Neuron (in vitro differentiated cells): ENCODE measurements at regions not wholly inside any gene's neighbourhood (a gene's known extent, or its start where the extent isn't known, plus 50 kb on each side); places are given as distances from the start of the nearest gene placed in this dataset.

ENCODE experiments used
- H2AFZ ChIP-seq: one replicate; pipeline ENCODE4 v1.6.1; 2013; ENCODE audit warnings: low read depth, mild to moderate bottlenecking, inconsistent platforms, low read length, moderate library complexity
- H3K27me3 ChIP-seq: one replicate; pipeline ENCODE4 v1.6.1; 2013; ENCODE audit warnings: low read length; ENCODE audit not compliant: insufficient read depth
- H3K36me3 ChIP-seq: one replicate; pipeline ENCODE4 v1.6.1; 2013; ENCODE audit warnings: low read length; ENCODE audit not compliant: insufficient read depth
- H3K4me1 ChIP-seq: one replicate; pipeline ENCODE4 v1.6.1; 2013; ENCODE audit warnings: low read length; ENCODE audit not compliant: insufficient read depth
- H3K4me3 ChIP-seq: 2 replicates; pipeline ENCODE4 v1.5.1; 2013; ENCODE audit warnings: mild to moderate bottlenecking, low read length, moderate library complexity
- H3K9me3 ChIP-seq: one replicate; pipeline ENCODE4 v1.6.1; 2013; ENCODE audit warnings: low read length

- no peaks in the 10 kb centered on the region for H3K27me3 ChIP-seq
- no peaks in the 10 kb centered on the region for H3K36me3 ChIP-seq
- no peaks in the 10 kb centered on the region for H3K4me1 ChIP-seq
- no peak overlapping the region for H2AFZ ChIP-seq
- no peaks in the 10 kb centered on the region for H3K9me3 ChIP-seq
- H3K4me3 ChIP-seq = no peak overlapping the region
Observed at GRCh38 chr2:59567151-59567550, 986.3 kb downstream of the BCL11A start.

DNA sequence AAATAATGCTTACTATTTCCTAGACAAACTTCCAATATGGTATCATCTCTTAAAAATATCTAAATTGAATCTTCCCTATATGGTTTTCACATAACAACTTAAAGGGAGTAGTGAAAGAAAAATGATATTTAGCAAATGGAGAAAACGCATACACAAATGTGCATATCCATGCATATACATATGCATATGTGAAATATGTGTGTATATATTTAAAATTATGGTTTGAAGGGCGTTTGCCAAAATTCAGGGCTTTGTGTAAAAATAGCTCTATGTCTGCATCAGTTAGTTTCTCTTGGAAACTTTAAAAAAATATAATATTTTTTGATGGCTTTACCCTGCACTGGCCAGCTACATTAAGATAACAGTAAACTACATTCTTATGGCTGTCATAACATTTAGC is 986.7 kb downstream of the BCL11A start:
- Histone ChIP-seq H2AFZ (no peak overlapping the region), H3K4me3 (no peak overlapping the region), H3K27me3 (no peaks in the 10 kb centered on the region), H3K4me1 (no peaks in the 10 kb centered on the region), H3K9me3 (no peaks in the 10 kb centered on the region), H3K36me3 (no peaks in the 10 kb centered on the region)

- Histone ChIP-seq H3K36me3 (no peaks in the 10 kb centered on the region), H3K4me1 (no peaks in the 10 kb centered on the region), H3K9me3 (no peaks in the 10 kb centered on the region), H2AFZ (no peak overlapping the region), H3K27me3 (no peaks in the 10 kb centered on the region), H3K4me3 (no peak overlapping the region)
Observed at GRCh38 chr2:59561281-59561680, 992.2 kb downstream of the BCL11A start.

DNA sequence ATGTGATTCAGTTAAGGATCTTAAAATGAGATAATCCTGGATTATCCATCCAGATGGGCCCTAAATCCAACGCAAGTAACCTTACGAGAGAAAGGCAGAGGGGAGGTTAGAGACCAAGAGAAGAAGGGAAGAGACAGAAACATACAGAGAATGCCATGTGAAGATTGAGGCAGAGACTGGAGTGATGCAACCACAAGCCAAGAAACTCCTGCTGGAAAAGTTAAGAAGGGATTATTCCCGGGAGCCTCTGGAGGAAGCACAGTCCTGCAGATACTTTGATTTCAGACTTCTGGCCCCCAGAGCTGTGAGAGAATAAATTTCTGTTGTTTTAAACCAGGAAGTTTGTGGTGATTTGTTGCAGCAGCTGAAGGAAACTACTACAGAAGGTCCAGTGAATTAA is 992.7 kb downstream of the BCL11A start:
- Histone ChIP-seq H3K27me3 (no peaks in the 10 kb centered on the region), H3K9me3 (no peaks in the 10 kb centered on the region), H2AFZ (no peak overlapping the region), H3K4me1 (no peaks in the 10 kb centered on the region), H3K36me3 (no peaks in the 10 kb centered on the region), H3K4me3 (no peak overlapping the region)

GRCh38 chr2:59540864-59541263 is 1012.6 kb downstream of the BCL11A start:
- Histone ChIP-seq H3K27me3 (no peaks in the 10 kb centered on the region), H2AFZ (no peak overlapping the region), H3K4me3 (no peak overlapping the region), H3K4me1 (no peaks in the 10 kb centered on the region), H3K9me3 (no peaks in the 10 kb centered on the region), H3K36me3 (no peaks in the 10 kb centered on the region)

DNA sequence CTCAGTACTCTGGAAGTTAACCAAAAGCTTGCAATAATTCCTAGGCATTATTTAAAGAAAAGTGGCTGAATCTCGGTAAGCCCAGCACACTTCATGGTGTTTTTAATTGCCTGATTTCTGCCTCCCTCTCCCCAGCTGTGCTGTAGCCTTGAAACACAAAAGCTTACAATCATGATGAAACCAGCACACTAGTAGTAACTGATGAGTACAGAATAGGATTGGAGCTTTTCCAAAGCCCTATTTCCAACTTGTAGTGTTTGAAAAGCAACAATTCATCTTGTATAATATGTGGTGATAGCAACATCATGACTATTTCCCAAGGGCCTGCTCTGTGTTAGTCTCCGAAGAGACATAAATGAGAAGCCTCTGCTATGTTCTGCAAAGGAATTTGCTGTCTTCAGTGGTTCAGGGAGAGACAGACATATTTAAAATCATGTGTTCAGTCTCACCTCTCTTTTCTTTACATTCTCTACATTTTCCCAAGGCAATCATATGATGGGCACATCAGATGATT is 1015.0 kb downstream of the BCL11A start:
- H3K27me3 ChIP-seq = no peaks in the 10 kb centered on the region
- H2AFZ ChIP-seq = no peak overlapping the region
- H3K4me1 ChIP-seq = no peaks in the 10 kb centered on the region
- no peak overlapping the region for H3K4me3 ChIP-seq
- H3K9me3 ChIP-seq = no peaks in the 10 kb centered on the region
- H3K36me3 ChIP-seq = no peaks in the 10 kb centered on the region

DNA sequence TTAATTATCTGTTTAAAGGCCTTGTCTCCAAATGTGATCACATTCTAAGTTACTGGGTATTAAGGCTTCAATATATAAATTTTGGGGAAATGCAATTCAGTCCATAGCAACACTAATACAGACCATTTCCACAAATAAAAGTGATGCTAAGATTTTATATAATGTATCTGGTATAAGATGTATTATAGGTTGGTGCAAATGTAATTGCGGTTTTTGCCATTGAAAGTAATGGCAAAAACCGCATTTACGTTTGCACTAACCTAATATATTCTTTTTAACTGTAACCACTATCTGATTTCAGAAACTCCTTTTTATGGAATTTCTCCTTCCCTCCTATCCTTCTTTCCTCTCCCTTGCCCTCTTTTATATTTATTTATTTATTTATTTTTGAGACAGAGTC is 1020.6 kb downstream of the BCL11A start:
- Histone ChIP-seq H3K9me3 (no peaks in the 10 kb centered on the region), H3K27me3 (no peaks in the 10 kb centered on the region), H3K4me3 (no peak overlapping the region), H3K36me3 (no peaks in the 10 kb centered on the region), H2AFZ (no peak overlapping the region), H3K4me1 (no peaks in the 10 kb centered on the region)

- Histone ChIP-seq H3K9me3 (no peaks in the 10 kb centered on the region), H3K4me3 (no peak overlapping the region), H3K36me3 (no peaks in the 10 kb centered on the region), H3K27me3 (no peaks in the 10 kb centered on the region), H2AFZ (no peak overlapping the region), H3K4me1 (no peaks in the 10 kb centered on the region)
Observed at GRCh38 chr2:59530258-59530657, 1023.2 kb downstream of the BCL11A start.

DNA sequence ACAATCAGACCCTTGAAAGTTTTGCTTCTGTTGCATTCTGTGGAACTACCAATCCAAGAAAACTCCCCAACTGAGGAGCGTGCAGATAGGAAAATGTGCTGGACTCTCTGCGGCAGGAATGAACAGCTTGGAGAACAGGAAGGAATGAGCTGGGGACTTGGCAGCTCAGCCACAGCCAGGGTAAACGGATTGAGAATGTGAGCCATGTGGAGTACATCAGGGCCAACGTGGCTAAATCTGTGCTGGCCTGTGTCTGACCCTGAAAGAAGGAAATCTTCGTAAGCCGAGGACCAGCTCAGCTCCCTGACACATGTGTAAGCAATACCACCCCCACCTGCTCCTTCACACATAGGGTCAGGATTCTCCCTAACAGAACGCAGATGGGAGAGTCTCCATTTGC is 1023.7 kb downstream of the BCL11A start:
- Histone ChIP-seq H3K4me1 (no peaks in the 10 kb centered on the region), H3K9me3 (no peaks in the 10 kb centered on the region), H2AFZ (no peak overlapping the region), H3K36me3 (no peaks in the 10 kb centered on the region), H3K4me3 (no peak overlapping the region), H3K27me3 (no peaks in the 10 kb centered on the region)

GRCh38 chr2:59528525-59528924 is 1024.9 kb downstream of the BCL11A start:
- H2AFZ ChIP-seq = no peak overlapping the region

GRCh38 chr2:59502981-59503380 is 1050.5 kb downstream of the BCL11A start:
- H3K4me1 ChIP-seq = no peaks in the 10 kb centered on the region
- no peaks in the 10 kb centered on the region for H3K36me3 ChIP-seq
- no peak overlapping the region for H2AFZ ChIP-seq
- no peaks in the 10 kb centered on the region for H3K27me3 ChIP-seq
- H3K4me3 ChIP-seq = no peak overlapping the region
- H3K9me3 ChIP-seq = no peaks in the 10 kb centered on the region

More at GRCh38 chr2:59528525-59528924, 1024.9 kb downstream of the BCL11A start:
- H3K4me3 ChIP-seq = no peak overlapping the region
- H3K36me3 ChIP-seq = no peaks in the 10 kb centered on the region
- no peaks in the 10 kb centered on the region for H3K9me3 ChIP-seq
- H3K4me1 ChIP-seq = no peaks in the 10 kb centered on the region
- H3K27me3 ChIP-seq = no peaks in the 10 kb centered on the region

GRCh38 chr2:59490994-59491393 is 1062.5 kb downstream of the BCL11A start:
- H3K36me3 ChIP-seq = no peaks in the 10 kb centered on the region
- no peak overlapping the region for H2AFZ ChIP-seq
- no peaks in the 10 kb centered on the region for H3K4me1 ChIP-seq
- H3K27me3 ChIP-seq = no peaks in the 10 kb centered on the region
- H3K9me3 ChIP-seq = no peaks in the 10 kb centered on the region
- H3K4me3 ChIP-seq = no peak overlapping the region

DNA sequence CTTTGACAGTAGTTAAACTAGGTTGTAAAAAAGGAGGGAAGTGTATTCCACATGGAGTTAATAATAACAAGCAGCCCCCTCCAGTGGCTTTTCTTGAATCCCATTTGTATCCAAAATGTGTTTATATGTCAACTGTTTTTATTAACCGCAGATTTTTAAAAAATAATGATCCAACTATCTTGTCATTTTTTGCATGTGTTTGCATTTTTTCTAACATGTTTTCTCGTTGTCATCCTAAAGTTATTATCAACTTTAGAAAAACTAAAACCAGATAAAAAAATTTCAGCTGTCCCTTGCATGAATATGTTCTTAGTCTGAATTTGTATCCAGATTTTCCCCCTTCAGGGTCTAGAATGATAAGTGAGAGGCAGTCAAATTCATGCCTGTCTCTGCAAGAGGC is 1063.3 kb downstream of the BCL11A start:
- Histone ChIP-seq H3K36me3 (no peaks in the 10 kb centered on the region), H3K4me3 (no peak overlapping the region), H3K9me3 (no peaks in the 10 kb centered on the region)

GRCh38 chr2:59484673-59485072 is 1068.8 kb downstream of the BCL11A start:
- Histone ChIP-seq H2AFZ (no peak overlapping the region), H3K4me1 (no peaks in the 10 kb centered on the region), H3K27me3 (no peaks in the 10 kb centered on the region), H3K9me3 (no peaks in the 10 kb centered on the region), H3K36me3 (no peaks in the 10 kb centered on the region), H3K4me3 (no peak overlapping the region)

More for the DNA sequence above, 1063.3 kb downstream of the BCL11A start:
- H2AFZ ChIP-seq = no peak overlapping the region
- no peaks in the 10 kb centered on the region for H3K27me3 ChIP-seq
- no peaks in the 10 kb centered on the region for H3K4me1 ChIP-seq
